IPS-NIHi7 (cell line): ENCODE measurements at regions not wholly inside any gene's neighbourhood (a gene's known extent, or its start where the extent isn't known, plus 50 kb on each side); places are given as distances from the start of the nearest gene placed in this dataset.
"Not testable (repeated sequence)": the region's sequence is repeated elsewhere in the genome, so short reads cannot be mapped to it uniquely, and the experiment has no call there.

ENCODE experiments used
- DNase-seq: peaks from one replicate; pipeline ENCODE4 v3.0.0; 2012; ENCODE audit warnings: mixed read lengths; ENCODE audit errors: extremely low spot score

DNA sequence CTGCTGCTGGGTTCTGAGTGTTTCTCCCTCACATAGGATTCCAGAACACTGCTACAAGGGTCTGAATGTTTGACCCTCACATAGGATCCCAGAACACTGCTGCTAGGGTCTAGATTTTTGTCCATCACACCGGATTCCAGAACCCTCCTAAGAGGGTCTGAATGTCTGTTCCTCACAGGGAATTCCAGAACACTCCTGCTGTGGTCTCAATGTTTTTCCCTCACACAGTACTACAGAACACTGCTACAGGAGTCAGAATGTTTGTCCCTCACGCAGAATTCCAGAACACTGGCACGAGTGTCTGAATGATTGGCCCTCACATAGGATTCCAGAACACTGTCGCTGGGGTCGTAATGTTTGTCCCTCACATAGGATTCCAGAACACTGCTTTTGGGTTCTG, 221.6 kb downstream of the FOXD4L6 start:
- not testable (repeated sequence) for DNase-seq

DNA sequence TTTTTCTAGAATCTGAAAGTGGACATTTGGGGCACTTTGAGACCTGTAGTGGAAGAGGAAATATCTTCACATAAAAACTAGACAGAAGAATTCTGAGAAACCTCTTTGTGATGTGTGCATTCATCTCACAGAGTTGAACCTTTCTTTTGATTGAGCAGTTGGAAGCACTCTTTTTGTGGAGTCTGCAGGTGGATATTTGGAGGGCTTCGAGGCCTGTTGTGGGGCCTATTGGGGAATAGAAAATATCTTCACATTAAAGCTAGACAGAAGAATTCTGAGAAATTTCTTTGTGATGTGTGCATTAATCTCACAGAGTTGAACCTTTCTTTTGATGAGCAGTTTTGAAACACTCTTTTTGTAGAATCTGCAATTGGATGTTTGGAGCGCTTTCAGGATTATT, 236.2 kb downstream of the FOXD4L6 start:
- not testable (repeated sequence) for DNase-seq

DNA sequence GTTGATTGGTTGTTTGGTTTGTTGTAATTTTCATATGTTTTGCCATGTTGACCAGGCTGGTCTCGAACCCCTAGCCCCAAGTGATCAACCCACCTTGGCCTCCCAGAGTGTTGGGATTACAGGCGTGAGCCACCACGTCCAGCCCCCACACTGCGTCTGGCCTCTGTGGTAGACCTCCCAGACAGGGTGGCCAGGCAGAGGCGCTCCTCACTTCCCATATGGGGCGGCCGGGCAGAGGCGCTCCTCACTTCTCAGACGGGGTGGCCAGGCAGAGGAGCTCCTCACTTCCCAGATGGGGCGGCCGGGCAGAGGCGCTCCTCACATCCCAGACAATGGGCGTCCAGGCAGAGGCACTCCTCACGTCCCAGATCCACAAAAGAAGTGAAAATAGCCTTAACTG, 242.6 kb downstream of the FOXD4L6 start:
- DNase-seq = not testable (repeated sequence)

DNA sequence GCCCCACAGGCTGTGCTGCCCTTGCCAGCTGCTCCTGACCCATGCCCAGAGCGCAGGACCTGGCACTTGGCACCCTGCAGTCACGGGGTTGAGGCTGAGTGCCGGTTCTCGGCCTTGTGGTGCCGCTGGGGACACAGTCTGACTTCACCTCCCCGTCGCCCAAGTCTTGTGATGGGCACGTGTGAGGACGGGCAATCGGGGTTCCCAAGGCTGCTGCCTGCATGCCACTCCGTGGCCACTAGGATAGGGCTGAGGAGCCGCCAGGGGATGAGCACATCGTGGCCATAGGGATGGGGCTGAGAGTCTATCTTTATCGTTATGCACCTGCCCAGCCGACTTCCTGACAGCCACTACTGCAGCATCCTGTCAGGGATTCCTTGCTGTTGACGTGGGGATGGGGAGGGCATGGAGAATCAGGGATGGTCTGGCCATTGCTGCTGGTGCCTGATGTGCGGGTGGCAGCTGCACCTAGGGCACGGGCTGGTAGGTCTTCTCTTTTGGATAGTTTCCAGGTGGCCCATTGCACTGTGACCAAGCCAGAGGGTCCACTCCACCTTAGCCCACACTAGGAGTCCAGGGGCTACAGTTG, 243.5 kb downstream of the FOXD4L6 start:
- DNase-seq = not testable (repeated sequence)

DNA sequence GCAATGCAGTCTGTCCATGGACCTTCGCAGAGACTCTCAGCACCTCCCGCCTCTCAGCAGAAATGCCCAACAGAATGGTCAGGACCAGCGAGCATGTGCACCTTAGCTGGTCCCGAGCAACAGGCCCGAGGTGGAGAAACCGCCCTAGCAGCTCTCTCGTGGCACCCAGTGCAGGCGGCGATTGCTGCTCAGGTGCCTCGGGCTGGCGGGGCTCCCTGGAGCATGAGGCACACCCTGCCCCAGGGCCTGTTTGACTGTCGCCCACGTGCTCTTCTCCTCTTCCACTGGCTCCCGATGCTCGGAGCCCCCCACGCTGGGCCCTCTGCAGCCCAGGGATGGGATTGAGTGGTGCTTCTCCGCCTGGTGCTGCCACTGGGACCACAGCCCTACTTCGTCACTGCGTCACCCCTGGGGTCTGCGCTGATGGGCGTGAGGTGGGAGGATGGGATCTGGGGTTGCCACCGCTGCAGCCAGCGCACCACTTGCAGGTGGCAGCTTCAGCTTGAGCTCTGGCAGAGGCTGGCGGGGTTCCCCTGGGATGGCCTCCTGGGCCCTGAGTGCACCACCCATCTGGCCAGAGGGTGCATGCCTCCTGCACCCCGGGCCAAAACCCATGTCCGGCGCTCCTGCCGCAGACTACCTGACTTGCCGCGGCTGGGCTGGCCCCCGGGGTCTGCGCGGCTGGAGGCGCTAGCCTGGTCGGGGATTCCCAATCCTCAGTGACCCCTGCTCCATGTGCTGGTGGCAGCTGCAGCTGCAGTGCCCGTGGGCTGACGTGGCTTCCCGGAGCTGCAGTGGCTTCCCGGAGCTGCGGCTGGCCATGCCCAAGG, 244.2 kb downstream of the FOXD4L6 start:
- no peak for DNase-seq

DNA sequence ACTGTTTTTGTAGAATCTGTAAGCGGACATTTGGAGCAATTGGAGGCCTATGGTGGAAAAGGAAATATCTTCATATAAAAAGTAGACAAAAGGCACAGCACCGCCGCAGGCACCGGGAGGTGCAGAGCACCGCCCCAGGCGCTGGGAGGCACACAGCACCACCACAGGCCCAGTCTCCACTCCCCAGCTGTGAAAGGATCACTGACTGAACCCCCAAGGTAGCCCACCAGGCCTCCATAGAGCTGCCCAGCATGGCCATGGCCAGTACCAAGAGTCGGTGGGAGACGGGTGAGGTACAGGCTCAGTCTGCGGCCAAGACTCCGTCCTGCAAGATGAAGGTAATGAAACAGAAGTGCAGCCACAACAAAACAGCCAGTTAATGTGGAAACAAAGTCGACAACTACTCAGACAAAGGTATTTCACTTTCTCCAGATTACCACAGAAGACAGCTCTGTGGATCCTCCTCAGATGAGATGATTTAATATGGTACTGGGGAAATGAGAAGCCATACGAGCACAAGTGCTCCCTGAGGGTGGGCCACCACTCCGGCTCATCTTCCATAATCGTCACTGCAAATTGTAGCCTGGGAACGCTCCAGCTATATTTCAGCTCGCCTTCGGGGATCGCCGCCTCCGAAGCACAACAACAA, 244.9 kb downstream of the FOXD4L6 start:
- DNase-seq = not testable (repeated sequence)

DNA sequence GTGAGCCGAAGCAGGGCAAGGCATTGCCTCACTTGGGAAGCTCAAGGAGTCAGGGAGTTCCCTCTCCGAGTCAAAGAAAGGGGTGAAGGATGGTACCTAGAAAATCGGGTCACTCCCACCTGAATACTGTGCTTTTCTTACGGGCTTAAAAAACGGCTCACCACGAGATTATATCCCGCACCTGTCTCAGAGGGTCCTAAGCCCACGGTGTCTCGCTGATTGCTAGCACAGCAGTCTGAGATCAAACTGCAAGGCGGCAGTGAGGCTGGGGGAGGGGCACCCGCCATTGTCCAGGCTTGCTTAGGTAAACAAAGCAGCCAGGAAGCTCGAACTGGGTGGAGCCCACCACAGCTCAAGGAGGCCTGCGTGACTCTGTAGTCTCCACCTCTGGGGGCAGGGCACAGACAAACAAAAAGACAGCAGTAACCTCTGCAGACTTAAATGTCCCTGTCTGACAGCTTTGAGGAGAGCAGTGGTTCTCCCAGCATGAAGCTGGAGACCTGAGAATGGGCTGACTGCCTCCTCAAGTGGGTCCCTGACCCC, 254.7 kb downstream of the FOXD4L6 start:
- DNase-seq = not testable (repeated sequence)

DNA sequence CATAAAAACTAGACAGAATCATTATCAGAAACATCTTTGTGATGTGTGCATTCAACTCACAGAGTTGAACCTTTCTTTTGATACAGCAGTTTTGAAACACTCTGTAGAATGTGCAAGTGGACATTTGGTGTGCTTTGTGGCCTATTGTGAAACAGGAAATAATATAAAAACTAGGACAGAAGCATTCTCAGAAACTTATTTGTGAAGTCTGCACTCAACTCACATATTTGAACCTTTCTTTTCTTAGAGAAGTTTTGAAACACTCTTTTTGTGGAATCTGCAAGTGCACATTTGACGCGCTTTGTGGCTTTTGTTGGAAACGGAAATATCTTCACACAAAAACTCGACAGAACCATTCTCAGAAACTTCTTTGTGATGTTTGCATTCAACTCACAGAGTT, 260.0 kb downstream of the FOXD4L6 start:
- not testable (repeated sequence) for DNase-seq
